Cardiac fibroblast (primary cell): ENCODE measurements at regions not wholly inside any gene's neighbourhood (a gene's known extent, or its start where the extent isn't known, plus 50 kb on each side); places are given as distances from the start of the nearest gene placed in this dataset.

Experiments used
- DNase-seq, 2 donors: peaks; one replicate each; pipeline versions ENCODE4 v3.0.0 to v3.0.0-alpha.2; 2010; ENCODE audit warnings: low read depth in 2 of 2
- H3K4me3 ChIP-seq, 2 donors: replicated peaks in 1 of 2; 1 replicate in 1 of 2; 2 replicates in 1 of 2; pipeline ENCODE4 v1.5.1; 2011; ENCODE audit warnings: low read depth in 2 of 2, low read length in 2 of 2, mild to moderate bottlenecking in 2 of 2, moderate library complexity in 1 of 2
- TF ChIP-seq, protein P1 (sequence below): IDR thresholded peaks from one replicate; pipeline ENCODE4 v1.5.1; 2011; ENCODE audit warnings: low read depth, mild to moderate bottlenecking, low read length, inconsistent platforms

GRCh38 chr21:27799861-27800260 is 833.0 kb upstream of the ADAMTS5 start:
- DNase-seq = no peak
- H3K4me3 ChIP-seq = no peak overlapping the region
- TF ChIP-seq, protein P1, sequence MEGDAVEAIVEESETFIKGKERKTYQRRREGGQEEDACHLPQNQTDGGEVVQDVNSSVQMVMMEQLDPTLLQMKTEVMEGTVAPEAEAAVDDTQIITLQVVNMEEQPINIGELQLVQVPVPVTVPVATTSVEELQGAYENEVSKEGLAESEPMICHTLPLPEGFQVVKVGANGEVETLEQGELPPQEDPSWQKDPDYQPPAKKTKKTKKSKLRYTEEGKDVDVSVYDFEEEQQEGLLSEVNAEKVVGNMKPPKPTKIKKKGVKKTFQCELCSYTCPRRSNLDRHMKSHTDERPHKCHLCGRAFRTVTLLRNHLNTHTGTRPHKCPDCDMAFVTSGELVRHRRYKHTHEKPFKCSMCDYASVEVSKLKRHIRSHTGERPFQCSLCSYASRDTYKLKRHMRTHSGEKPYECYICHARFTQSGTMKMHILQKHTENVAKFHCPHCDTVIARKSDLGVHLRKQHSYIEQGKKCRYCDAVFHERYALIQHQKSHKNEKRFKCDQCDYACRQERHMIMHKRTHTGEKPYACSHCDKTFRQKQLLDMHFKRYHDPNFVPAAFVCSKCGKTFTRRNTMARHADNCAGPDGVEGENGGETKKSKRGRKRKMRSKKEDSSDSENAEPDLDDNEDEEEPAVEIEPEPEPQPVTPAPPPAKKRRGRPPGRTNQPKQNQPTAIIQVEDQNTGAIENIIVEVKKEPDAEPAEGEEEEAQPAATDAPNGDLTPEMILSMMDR = no peak

- TF ChIP-seq, protein P1 = no peak
- peak; percentile 35 to 79 for DNase-seq
- no peak overlapping the region for H3K4me3 ChIP-seq
Measured at GRCh38 chr21:27796106-27796505, 829.2 kb upstream of the ADAMTS5 start.

- no peak for DNase-seq
- TF ChIP-seq, protein P1 = no peak
- no peak overlapping the region for H3K4me3 ChIP-seq
Measured at GRCh38 chr21:27795418-27795817, 828.5 kb upstream of the ADAMTS5 start.

DNA sequence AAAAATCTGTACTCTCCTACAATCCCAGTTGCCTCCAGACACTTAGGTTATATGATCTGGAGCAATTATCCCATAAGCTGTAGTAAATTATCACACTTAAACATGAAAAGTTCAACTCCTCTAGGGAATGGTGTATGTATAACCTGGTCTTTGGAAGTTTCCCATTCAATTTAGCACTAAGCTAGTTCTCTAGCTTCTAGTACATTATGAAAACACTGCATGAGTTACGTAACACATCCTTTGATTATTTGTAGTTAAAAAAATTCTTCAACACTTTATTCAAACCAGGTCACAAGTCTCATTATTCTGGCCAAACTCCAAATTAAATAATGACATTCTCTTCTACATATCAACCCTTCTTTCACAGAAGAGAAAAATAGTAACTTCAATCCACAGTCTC is 827.0 kb upstream of the ADAMTS5 start:
- TF ChIP-seq, protein P1 = no peak

DNA sequence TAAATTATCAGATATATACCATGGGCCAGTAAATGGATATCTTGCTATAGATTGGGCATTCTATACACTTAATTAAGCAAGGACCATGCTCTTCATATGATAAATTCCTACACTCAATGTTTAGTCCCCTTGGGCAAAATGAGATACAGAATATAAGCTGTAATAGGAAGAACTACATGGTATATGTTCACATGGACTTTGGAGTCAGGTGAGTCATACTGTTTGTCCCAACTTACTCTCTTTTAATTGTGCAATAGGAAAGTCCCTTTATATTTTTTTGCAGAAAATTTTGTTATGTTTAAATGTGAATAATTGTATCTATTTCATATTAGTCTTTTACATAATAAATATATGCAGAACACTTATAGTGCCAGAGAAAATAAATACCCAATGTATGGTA is 820.2 kb upstream of the ADAMTS5 start:
- DNase-seq = peak in 1 of 2 donors; percentile 70
- H3K4me3 ChIP-seq = no peak overlapping the region
- TF ChIP-seq, protein P1 = no peak

More for the DNA sequence above, 827.0 kb upstream of the ADAMTS5 start:
- DNase-seq = no peak
- H3K4me3 ChIP-seq = no peak overlapping the region

- H3K4me3 ChIP-seq = no peak overlapping the region
- TF ChIP-seq, protein P1 = no peak
- no peak for DNase-seq
Measured at GRCh38 chr21:27779606-27780005, 812.7 kb upstream of the ADAMTS5 start.

DNA sequence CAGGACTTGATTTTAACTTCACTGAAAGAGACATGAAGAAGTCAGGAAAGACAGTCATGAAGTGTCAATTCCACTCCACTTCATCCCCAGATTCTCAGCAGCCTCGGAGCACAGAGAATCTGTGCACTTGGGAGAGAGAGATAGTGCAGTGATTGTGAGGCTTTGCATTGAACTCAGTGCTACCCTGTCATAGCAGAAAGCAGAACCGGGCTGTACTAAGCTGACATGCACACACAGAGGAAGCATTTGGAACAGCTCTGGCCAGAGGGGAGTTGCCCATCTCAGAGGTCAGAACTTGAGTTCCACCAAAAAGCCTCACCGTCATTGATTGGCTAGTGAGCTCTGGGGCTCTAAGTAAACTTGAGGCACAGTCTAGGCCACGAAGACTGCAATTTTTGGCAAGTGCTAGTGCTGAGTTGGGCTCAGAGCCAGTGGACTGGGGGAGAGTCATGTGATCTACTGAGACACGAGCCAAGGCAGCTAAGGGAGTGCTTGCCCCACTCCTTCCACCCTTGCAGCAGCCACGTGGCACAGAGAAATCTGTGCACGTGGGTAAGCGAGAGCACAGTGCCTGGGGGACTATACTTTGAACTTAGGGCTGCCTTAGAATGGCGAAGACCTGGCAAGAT is 810.2 kb upstream of the ADAMTS5 start:
- no peak overlapping the region for H3K4me3 ChIP-seq
- TF ChIP-seq, protein P1 = no peak
- DNase-seq = peak; percentile 29 to 74
